OCI-LY1 (cell line): ENCODE measurements at regions not wholly inside any gene's neighbourhood (a gene's known extent, or its start where the extent isn't known, plus 50 kb on each side); places are given as distances from the start of the nearest gene placed in this dataset.

Source experiments
- H2AFZ ChIP-seq: fragments of 200-600 bp; sonication (generic), shearing (Covaris generic); 2 replicates; pipeline ENCODE4 v1.6.0; 2014; ENCODE audit warnings: antibody characterized with exemption, mild to moderate bottlenecking, low read length
- H3F3A ChIP-seq: fragments of 200-600 bp; sonication (generic), shearing (Covaris generic); 2 replicates; pipeline ENCODE4 v1.6.0; 2014; ENCODE audit warnings: mild to moderate bottlenecking, antibody characterized with exemption, low read length, moderate library complexity; ENCODE audit not compliant: insufficient read depth
- H3K27ac ChIP-seq: fragments of 200-600 bp; sonication (generic); 2 replicates; pipeline ENCODE4 v1.5.1; 2014; ENCODE audit warnings: low read length, mixed run types, mild to moderate bottlenecking, low read depth; ENCODE audit not compliant: poor library complexity, severe bottlenecking
- H3K27me3 ChIP-seq: fragments of 200-600 bp; sonication (generic); 2 replicates; pipeline ENCODE4 v1.6.0; 2014; ENCODE audit warnings: antibody characterized with exemption, mild to moderate bottlenecking, low read length, moderate library complexity; ENCODE audit not compliant: insufficient read depth
- H3K36me3 ChIP-seq: fragments of 200-600 bp; sonication (generic); 2 replicates; pipeline ENCODE4 v1.6.1; 2014; ENCODE audit warnings: mild to moderate bottlenecking, antibody characterized with exemption, low read length, moderate library complexity, mixed read lengths; ENCODE audit not compliant: insufficient read depth
- H3K4me1 ChIP-seq: fragments of 200-600 bp; sonication (generic); 2 replicates; pipeline ENCODE4 v1.5.1; 2014; ENCODE audit warnings: mild to moderate bottlenecking, low read length, moderate library complexity; ENCODE audit not compliant: insufficient read depth, severe bottlenecking
- H3K4me2 ChIP-seq: fragments of 200-600 bp; sonication (generic), shearing (Covaris generic); 2 replicates; pipeline ENCODE4 v1.6.1; 2014; ENCODE audit warnings: low read length
- H3K4me3 ChIP-seq: fragments of 200-600 bp; sonication (generic); 2 replicates; pipeline ENCODE4 v1.5.1; 2014; ENCODE audit warnings: low read length, low read depth, mild to moderate bottlenecking, mixed read lengths; ENCODE audit not compliant: poor library complexity, severe bottlenecking
- H3K79me2 ChIP-seq: fragments of 200-600 bp; shearing (Covaris generic); 2 replicates; pipeline ENCODE4 v1.6.1; 2016; ENCODE audit warnings: mixed run types, low read length, mixed read lengths; ENCODE audit not compliant: insufficient read depth
- H3K9ac ChIP-seq: fragments of 200-600 bp; sonication (generic), shearing (Covaris generic); 2 replicates; pipeline ENCODE4 v1.6.1; 2014; ENCODE audit warnings: mild to moderate bottlenecking, low read length, mixed read lengths
- H3K9me2 ChIP-seq: fragments of 200-600 bp; sonication (generic), shearing (Covaris generic); 2 replicates; pipeline ENCODE4 v1.6.1; 2014; ENCODE audit warnings: low read depth, mild to moderate bottlenecking, low read length, mixed read lengths
- H3K9me3 ChIP-seq: fragments of 200-600 bp; shearing (Covaris generic); 2 replicates; pipeline ENCODE4 v1.6.1; 2014; ENCODE audit warnings: low read length, mixed read lengths
- H4K20me1 ChIP-seq: fragments of 200-600 bp; sonication (generic), shearing (Covaris generic); 2 replicates; pipeline ENCODE4 v1.6.0; 2016; ENCODE audit warnings: mild to moderate bottlenecking, low read length; ENCODE audit not compliant: insufficient read depth
- EZH2 ChIP-seq: fragments of 200-600 bp; sonication (generic), shearing (Covaris generic); IDR thresholded peaks from 2 replicates; pipeline ENCODE4 v1.8.0; 2017; ENCODE audit warnings: borderline replicate concordance, mixed run types, mild to moderate bottlenecking, antibody characterized with exemption, low read length, moderate library complexity, mixed read lengths
- TF ChIP-seq, protein P1 (sequence below): fragments of 200-600 bp; sonication (generic), shearing (Covaris generic); IDR thresholded peaks from 2 replicates; pipeline ENCODE4 v1.5.1; 2017; ENCODE audit warnings: mild to moderate bottlenecking, antibody characterized with exemption, low read length, moderate library complexity, mixed read lengths

DNA sequence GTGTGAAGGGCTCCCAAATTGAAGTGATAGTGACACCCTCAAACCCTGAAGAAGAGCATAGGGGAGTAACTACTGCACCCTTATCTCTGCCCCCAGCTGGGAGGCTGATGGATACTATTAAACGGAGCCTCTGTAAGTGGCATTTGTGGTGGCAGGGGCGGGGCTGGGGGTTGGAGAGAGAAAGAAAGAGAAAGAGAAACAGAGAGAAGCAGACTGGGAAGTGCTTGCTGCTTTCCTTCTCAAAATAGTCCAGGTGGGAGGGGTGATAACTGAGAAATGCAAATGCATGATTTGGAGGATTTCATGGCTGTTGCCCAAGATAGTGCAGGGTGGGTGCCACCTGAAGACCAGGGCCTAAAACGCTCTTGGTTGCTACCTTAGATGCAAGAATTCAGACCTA is 253.5 kb upstream of the GATB start:
- H3K4me3 ChIP-seq, result no peak overlapping the region
- no peaks in the 10 kb centered on the region for H3K4me1 ChIP-seq
- TF ChIP-seq, protein P1, sequence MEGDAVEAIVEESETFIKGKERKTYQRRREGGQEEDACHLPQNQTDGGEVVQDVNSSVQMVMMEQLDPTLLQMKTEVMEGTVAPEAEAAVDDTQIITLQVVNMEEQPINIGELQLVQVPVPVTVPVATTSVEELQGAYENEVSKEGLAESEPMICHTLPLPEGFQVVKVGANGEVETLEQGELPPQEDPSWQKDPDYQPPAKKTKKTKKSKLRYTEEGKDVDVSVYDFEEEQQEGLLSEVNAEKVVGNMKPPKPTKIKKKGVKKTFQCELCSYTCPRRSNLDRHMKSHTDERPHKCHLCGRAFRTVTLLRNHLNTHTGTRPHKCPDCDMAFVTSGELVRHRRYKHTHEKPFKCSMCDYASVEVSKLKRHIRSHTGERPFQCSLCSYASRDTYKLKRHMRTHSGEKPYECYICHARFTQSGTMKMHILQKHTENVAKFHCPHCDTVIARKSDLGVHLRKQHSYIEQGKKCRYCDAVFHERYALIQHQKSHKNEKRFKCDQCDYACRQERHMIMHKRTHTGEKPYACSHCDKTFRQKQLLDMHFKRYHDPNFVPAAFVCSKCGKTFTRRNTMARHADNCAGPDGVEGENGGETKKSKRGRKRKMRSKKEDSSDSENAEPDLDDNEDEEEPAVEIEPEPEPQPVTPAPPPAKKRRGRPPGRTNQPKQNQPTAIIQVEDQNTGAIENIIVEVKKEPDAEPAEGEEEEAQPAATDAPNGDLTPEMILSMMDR, result no peak
- TF ChIP-seq EZH2, result no peak
- H3K9me3 ChIP-seq, result 0 out of 2 replicates have a peak, but pooled peaks cover 4% of the 10 kb centered on the region
- H3K9ac ChIP-seq, result no peak overlapping the region
- no peaks in the 10 kb centered on the region for H3K9me2 ChIP-seq
- no peak overlapping the region for H2AFZ ChIP-seq
- H3K27me3 ChIP-seq, result no peaks in the 10 kb centered on the region; the same call in 1 of the 2 replicates
- H3K79me2 ChIP-seq, result no peaks in the 10 kb centered on the region
- H3K4me2 ChIP-seq, result no peak overlapping the region
- H3F3A ChIP-seq, result no peaks in the 10 kb centered on the region
- no peaks in the 10 kb centered on the region for H4K20me1 ChIP-seq
- H3K27ac ChIP-seq, result no peak overlapping the region
- no peaks in the 10 kb centered on the region; the same call in 1 of the 2 replicates for H3K36me3 ChIP-seq

DNA sequence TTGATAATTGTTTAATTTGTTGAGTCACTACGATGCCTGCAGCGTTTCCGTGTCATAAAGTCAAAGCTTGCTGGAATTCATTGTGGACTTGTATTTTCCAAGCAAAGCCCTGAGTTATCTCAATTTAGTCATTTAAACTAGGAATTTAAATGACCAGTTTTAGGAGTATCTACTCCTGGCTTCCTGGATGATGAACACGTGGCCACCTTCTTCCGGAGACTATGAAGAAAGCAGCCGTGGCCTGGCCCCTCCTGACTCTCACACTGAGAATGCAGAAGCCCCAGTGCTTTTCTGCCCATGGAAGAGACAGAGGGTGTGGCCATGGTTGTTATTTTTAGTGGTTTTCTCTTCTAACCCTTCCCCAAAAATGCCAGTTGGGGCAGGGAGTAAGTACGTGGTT is 250.7 kb upstream of the GATB start:
- Histone ChIP-seq H3K9ac (no peak overlapping the region), H3K79me2 (no peaks in the 10 kb centered on the region), H3K9me3 (0 out of 2 replicates have a peak, but pooled peaks cover 4% of the 10 kb centered on the region), H3F3A (no peaks in the 10 kb centered on the region), H3K27me3 (no peaks in the 10 kb centered on the region; the same call in 1 of the 2 replicates), H3K27ac (no peak overlapping the region), H3K4me1 (no peaks in the 10 kb centered on the region), H3K4me3 (no peak overlapping the region), H2AFZ (no peak overlapping the region), H3K9me2 (no peaks in the 10 kb centered on the region), H3K36me3 (no peaks in the 10 kb centered on the region; the same call in 1 of the 2 replicates), H4K20me1 (no peaks in the 10 kb centered on the region), H3K4me2 (no peak overlapping the region)
- no peak for TF ChIP-seq EZH2
- TF ChIP-seq, protein P1, result no peak

DNA sequence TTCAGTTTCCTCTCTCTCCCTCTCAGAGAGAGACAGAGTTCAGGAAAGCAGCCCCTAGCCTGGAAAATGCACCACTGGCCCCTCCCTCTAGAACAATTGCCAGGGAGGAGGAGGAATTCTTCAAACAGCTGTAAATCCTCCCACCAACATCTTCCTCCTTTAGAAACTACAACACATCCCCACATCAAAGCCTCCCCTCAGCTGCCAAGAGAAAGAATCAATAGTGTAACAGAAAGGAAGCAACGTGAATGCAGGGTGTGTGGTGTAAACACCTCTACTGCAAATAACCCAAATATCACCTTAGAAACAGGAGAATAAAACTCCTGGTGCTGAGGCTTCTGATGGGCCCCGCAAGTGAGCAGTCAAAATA is 249.9 kb upstream of the GATB start:
- Histone ChIP-seq H4K20me1 (no peaks in the 10 kb centered on the region), H3K4me3 (no peak overlapping the region), H3K36me3 (no peaks in the 10 kb centered on the region; the same call in 1 of the 2 replicates), H3K27ac (no peak overlapping the region), H3K27me3 (no peaks in the 10 kb centered on the region; the same call in 1 of the 2 replicates), H3K4me1 (no peaks in the 10 kb centered on the region), H3K9ac (no peak overlapping the region), H3K9me2 (no peaks in the 10 kb centered on the region), H3K9me3 (0 out of 2 replicates have a peak, but pooled peaks cover 4% of the 10 kb centered on the region), H3F3A (no peaks in the 10 kb centered on the region), H3K79me2 (no peaks in the 10 kb centered on the region), H3K4me2 (no peak overlapping the region), H2AFZ (no peak overlapping the region)
- TF ChIP-seq, protein P1, result no peak
